ENCODE measurements at regions not wholly inside any gene's neighbourhood (a gene's known extent, or its start where the extent isn't known, plus 50 kb on each side); places are given as distances from the start of the nearest gene placed in this dataset.

GRCh38 chr5:56465769-56466135, 232.6 kb upstream of the ANKRD55 start:
- no peaks in the 10 kb centered on the region for H3K9me3 Mint-ChIP-seq
- H3K4me1 Mint-ChIP-seq (ENCODE audit: low read depth), result no peaks in the 10 kb centered on the region
- H3K27ac Mint-ChIP-seq, result no peak overlapping the region
- H3K36me3 Mint-ChIP-seq (ENCODE audit: low read depth), result no peaks in the 10 kb centered on the region
- H3K4me3 Mint-ChIP-seq, result no peak overlapping the region
- H3K27me3 Mint-ChIP-seq (ENCODE audit: low read depth), result peaks cover 15% of the 10 kb centered on the region

GRCh38 chr5:56464935-56465768, 232.0 kb upstream of the ANKRD55 start:
- no peaks in the 10 kb centered on the region for H3K36me3 Mint-ChIP-seq (ENCODE audit: low read depth)
- no peaks in the 10 kb centered on the region for H3K4me1 Mint-ChIP-seq (ENCODE audit: low read depth)
- peaks cover 10% of the 10 kb centered on the region for H3K27me3 Mint-ChIP-seq (ENCODE audit: low read depth)
- H3K9me3 Mint-ChIP-seq, result no peaks in the 10 kb centered on the region
- no peak overlapping the region for H3K4me3 Mint-ChIP-seq
- no peak overlapping the region for H3K27ac Mint-ChIP-seq

DNA sequence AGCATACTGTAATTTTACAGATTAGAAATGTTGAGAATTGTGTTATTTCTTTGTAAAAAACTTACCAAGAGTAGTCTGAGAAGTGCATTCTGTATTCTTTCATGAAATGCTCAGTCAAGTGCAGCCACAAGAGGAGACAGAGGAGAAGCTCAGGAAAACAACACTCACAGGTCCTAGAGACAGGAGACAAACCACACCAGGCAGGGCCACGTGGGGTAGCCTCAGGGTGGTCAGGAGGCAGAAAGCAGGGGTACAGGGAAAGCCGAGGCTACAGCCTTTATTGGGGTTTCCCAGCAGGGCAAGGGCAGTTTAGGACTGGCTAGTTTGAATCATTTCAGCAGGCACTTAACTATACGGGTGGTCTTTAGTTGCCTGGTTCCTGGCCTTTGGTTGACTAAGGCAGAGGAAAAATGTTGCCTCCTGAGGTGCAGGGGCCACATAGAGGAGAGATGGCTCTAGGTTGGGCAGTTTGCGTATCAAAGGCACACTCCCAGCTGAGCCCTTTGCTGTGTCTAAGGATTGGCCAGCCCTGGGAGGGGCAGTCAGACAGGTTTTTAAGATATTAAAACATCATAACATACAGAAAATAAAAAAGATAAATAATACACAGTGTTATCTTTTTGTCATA, 230.9 kb upstream of the ANKRD55 start:
- Mint-ChIP-seq H3K4me3 (no peak overlapping the region), H3K4me1 (ENCODE audit: low read depth) (no peaks in the 10 kb centered on the region), H3K9me3 (no peaks in the 10 kb centered on the region), H3K36me3 (ENCODE audit: low read depth) (no peaks in the 10 kb centered on the region), H3K27me3 (ENCODE audit: low read depth) (peaks cover 13% of the 10 kb centered on the region), H3K27ac (no peak overlapping the region)

GRCh38 chr5:56461584-56461983, 228.5 kb upstream of the ANKRD55 start:
- H3K9me3 Mint-ChIP-seq, result no peaks in the 10 kb centered on the region
- no peak overlapping the region for H3K4me3 Mint-ChIP-seq
- no peaks in the 10 kb centered on the region for H3K36me3 Mint-ChIP-seq (ENCODE audit: low read depth)
- no peak overlapping the region for H3K27ac Mint-ChIP-seq
- H3K27me3 Mint-ChIP-seq (ENCODE audit: low read depth), result peaks cover 7% of the 10 kb centered on the region
- H3K4me1 Mint-ChIP-seq (ENCODE audit: low read depth), result no peaks in the 10 kb centered on the region

DNA sequence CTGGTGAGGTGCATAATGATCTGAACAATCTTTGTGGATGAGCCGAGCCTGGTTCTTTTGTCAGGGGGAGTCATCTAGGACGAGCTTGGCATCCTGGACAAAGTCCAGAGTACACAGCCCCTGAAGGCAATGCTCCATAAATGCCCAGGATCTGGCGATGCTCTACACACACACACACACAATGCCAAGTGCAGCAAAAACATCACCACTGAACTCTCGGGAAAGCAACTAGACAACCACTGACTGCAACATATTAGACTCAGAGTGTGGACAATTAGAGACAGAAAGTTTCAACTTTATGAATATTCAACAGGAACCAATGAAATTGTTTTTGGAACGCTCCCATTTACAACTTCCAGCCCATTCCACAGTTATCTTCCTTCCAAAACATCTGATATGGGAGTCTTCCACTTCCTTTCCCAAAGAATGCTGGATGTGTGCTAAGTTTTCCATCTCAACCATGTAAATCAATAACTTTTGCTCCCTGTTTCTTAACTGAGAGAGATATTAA, 227.6 kb upstream of the ANKRD55 start:
- no peaks in the 10 kb centered on the region for H3K9me3 Mint-ChIP-seq
- peaks cover 7% of the 10 kb centered on the region for H3K27me3 Mint-ChIP-seq (ENCODE audit: low read depth)
- no peak overlapping the region for H3K4me3 Mint-ChIP-seq
- H3K27ac Mint-ChIP-seq, result no peak overlapping the region
- no peaks in the 10 kb centered on the region for H3K4me1 Mint-ChIP-seq (ENCODE audit: low read depth)
- no peaks in the 10 kb centered on the region for H3K36me3 Mint-ChIP-seq (ENCODE audit: low read depth)

- no peaks in the 10 kb centered on the region for H3K9me3 Mint-ChIP-seq
- H3K27me3 Mint-ChIP-seq (ENCODE audit: low read depth), result peaks cover 7% of the 10 kb centered on the region
- H3K4me3 Mint-ChIP-seq, result no peak overlapping the region
- H3K36me3 Mint-ChIP-seq (ENCODE audit: low read depth), result no peaks in the 10 kb centered on the region
- no peak overlapping the region for H3K27ac Mint-ChIP-seq
- no peaks in the 10 kb centered on the region for H3K4me1 Mint-ChIP-seq (ENCODE audit: low read depth)
These were observed 227.0 kb upstream of the ANKRD55 start for GRCh38 chr5:56460195-56460546.

DNA sequence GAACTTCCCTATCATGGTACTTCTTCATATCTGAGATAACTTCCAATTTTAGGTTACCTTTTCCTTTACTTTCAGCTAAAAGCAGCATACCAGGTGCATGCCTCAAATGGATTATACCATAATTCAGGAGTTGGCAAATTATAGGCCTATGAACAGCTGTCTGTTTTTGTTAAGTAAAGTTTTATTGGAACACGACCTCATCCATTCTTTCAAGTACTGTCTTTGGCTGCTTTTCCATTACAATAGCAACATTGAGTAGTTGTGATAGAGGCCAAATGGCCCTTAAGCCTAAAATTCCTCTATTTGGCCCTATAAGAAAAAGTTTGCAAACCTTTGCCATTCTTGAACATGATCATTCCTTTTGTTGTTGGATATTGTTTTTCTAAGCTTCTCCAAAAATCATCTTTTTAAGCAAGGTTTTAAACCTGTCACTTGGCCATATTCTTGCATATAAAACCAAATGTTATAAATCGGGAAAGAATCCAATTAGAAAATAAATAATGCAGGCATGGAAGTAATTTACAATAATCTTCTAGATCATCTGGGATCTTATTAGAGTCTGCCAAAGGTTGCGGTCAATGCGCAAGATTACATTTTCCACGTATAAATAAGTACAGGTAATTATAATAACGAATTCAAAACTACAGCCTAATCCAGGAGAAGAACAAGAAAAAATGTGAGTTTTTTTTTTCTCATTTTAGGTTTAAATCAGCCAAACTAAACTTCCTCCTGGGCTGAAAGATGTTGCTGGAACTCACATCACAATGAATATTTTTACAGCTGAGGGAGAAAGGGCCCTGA, 226.5 kb upstream of the ANKRD55 start:
- peaks cover 7% of the 10 kb centered on the region for H3K27me3 Mint-ChIP-seq (ENCODE audit: low read depth)
- no peaks in the 10 kb centered on the region for H3K4me1 Mint-ChIP-seq (ENCODE audit: low read depth)
- H3K4me3 Mint-ChIP-seq, result no peak overlapping the region
- no peaks in the 10 kb centered on the region for H3K9me3 Mint-ChIP-seq
- H3K36me3 Mint-ChIP-seq (ENCODE audit: low read depth), result no peaks in the 10 kb centered on the region
- no peak overlapping the region for H3K27ac Mint-ChIP-seq

- H3K27me3 Mint-ChIP-seq (ENCODE audit: low read depth), result peaks cover 7% of the 10 kb centered on the region
- H3K36me3 Mint-ChIP-seq (ENCODE audit: low read depth), result no peaks in the 10 kb centered on the region
- no peak overlapping the region for H3K27ac Mint-ChIP-seq
- H3K4me1 Mint-ChIP-seq (ENCODE audit: low read depth), result no peaks in the 10 kb centered on the region
- no peaks in the 10 kb centered on the region for H3K9me3 Mint-ChIP-seq
- no peak overlapping the region for H3K4me3 Mint-ChIP-seq
These were observed 225.0 kb upstream of the ANKRD55 start for GRCh38 chr5:56457887-56458812.

DNA sequence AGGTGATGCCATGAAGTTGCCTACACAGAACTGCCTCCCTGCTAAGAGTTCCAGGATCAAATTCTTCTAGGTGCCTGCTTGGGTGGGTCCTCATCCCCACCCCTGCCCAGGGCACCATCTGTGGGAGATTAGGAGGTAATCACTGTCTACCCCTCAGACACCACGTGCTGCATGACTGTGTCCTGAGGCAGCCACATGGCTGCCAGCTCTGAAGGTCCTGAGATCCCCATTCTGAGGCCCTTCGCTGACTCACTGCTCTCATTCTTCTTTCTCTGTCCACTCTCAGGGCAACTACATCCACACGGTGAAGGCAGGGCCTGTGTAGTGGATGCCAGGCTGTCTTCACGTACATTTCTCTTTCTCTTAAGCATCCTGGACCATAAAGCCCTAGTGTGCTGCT, 222.9 kb upstream of the ANKRD55 start:
- no peak overlapping the region for H3K27ac Mint-ChIP-seq
- H3K36me3 Mint-ChIP-seq (ENCODE audit: low read depth), result no peaks in the 10 kb centered on the region
- H3K4me1 Mint-ChIP-seq (ENCODE audit: low read depth), result no peaks in the 10 kb centered on the region
- no peak overlapping the region for H3K4me3 Mint-ChIP-seq
- no peaks in the 10 kb centered on the region for H3K9me3 Mint-ChIP-seq
- peaks cover 8% of the 10 kb centered on the region for H3K27me3 Mint-ChIP-seq (ENCODE audit: low read depth)

DNA sequence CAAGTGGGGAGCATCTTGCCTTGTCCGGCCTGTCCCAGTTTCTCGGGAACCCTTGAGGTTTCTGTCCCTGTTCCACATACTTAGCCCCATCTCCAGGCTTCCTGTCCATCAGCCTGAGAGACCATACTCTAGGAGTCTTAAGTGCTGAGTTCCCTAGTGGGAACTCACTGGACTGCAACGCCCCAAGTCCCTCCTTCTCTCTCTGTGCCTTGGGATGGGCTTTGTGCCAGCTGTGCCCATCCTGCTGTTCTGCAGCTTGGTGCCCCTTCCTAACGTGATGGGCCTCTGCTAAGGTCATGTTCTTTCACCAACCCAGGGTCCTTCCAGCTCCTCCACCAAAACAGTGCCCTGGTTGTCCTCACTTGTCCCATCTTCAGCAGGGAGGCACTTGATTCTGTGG, 222.3 kb upstream of the ANKRD55 start:
- H3K36me3 Mint-ChIP-seq (ENCODE audit: low read depth), result no peaks in the 10 kb centered on the region
- no peak overlapping the region for H3K4me3 Mint-ChIP-seq
- H3K27me3 Mint-ChIP-seq (ENCODE audit: low read depth), result peaks cover 8% of the 10 kb centered on the region
- no peaks in the 10 kb centered on the region for H3K4me1 Mint-ChIP-seq (ENCODE audit: low read depth)
- H3K27ac Mint-ChIP-seq, result no peak overlapping the region
- H3K9me3 Mint-ChIP-seq, result no peaks in the 10 kb centered on the region

- no peaks in the 10 kb centered on the region for H3K36me3 Mint-ChIP-seq (ENCODE audit: low read depth)
- H3K9me3 Mint-ChIP-seq, result no peaks in the 10 kb centered on the region
- H3K4me1 Mint-ChIP-seq (ENCODE audit: low read depth), result no peaks in the 10 kb centered on the region
- H3K4me3 Mint-ChIP-seq, result no peak overlapping the region
- peaks cover 5% of the 10 kb centered on the region for H3K27me3 Mint-ChIP-seq (ENCODE audit: low read depth)
- H3K27ac Mint-ChIP-seq, result no peak overlapping the region
These were observed 221.2 kb upstream of the ANKRD55 start for GRCh38 chr5:56454219-56454862.

DNA sequence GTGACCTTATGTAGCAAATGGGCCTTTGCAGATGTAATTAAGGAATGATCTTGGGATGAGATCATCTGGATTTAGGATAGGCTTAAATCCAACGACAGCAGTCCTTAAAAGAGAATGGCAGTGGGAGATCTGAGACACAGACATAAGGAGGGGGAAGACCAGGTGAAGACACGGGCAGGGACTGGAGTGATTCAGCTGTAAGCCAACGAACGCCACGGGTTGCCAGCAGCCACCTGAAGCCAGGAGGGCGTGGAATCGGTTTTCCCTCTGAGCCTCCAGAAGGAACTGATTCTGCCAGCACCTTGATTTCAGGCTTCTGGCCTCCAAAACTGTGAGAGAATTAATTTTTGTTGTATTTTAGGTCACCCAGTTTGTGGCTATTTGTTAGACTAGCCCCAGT, 218.6 kb upstream of the ANKRD55 start:
- Mint-ChIP-seq H3K9me3 (no peaks in the 10 kb centered on the region), H3K4me3 (no peak overlapping the region), H3K27me3 (ENCODE audit: low read depth) (peaks cover 10% of the 10 kb centered on the region), H3K27ac (no peak overlapping the region), H3K36me3 (ENCODE audit: low read depth) (no peaks in the 10 kb centered on the region), H3K4me1 (ENCODE audit: low read depth) (no peaks in the 10 kb centered on the region)

GRCh38 chr5:56450766-56451165, 217.6 kb upstream of the ANKRD55 start:
- Mint-ChIP-seq H3K27me3 (ENCODE audit: low read depth) (peaks cover 10% of the 10 kb centered on the region), H3K36me3 (ENCODE audit: low read depth) (no peaks in the 10 kb centered on the region), H3K4me1 (ENCODE audit: low read depth) (no peaks in the 10 kb centered on the region), H3K9me3 (no peaks in the 10 kb centered on the region), H3K4me3 (no peak overlapping the region), H3K27ac (no peak overlapping the region)
